ENCODE measurements at regions not wholly inside any gene's neighbourhood (a gene's known extent, or its start where the extent isn't known, plus 50 kb on each side); places are given as distances from the start of the nearest gene placed in this dataset.

DNA sequence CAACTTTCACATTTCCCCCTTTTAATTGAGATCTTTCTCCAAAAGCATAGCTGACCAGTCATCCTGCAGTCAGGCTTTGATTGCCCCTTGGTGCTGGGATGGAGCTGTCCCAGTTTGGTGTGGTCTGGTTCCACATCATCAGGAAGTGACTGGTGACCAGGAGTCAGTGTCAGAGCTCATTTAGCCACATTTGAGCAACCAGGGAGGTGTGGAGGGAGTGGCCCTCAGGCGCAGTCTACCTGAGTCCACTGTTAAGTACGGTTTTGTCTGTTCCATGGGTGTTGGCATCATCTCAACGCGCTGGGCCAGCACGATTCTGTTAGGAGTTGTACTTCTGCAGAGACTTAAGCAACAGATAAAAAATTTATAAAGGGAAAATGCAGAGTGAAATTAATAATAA is 52.6 kb downstream of the RGS12 start:
- TF ChIP-seq, protein P1, sequence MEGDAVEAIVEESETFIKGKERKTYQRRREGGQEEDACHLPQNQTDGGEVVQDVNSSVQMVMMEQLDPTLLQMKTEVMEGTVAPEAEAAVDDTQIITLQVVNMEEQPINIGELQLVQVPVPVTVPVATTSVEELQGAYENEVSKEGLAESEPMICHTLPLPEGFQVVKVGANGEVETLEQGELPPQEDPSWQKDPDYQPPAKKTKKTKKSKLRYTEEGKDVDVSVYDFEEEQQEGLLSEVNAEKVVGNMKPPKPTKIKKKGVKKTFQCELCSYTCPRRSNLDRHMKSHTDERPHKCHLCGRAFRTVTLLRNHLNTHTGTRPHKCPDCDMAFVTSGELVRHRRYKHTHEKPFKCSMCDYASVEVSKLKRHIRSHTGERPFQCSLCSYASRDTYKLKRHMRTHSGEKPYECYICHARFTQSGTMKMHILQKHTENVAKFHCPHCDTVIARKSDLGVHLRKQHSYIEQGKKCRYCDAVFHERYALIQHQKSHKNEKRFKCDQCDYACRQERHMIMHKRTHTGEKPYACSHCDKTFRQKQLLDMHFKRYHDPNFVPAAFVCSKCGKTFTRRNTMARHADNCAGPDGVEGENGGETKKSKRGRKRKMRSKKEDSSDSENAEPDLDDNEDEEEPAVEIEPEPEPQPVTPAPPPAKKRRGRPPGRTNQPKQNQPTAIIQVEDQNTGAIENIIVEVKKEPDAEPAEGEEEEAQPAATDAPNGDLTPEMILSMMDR (IDR thresholded peaks at IDR 0.05): no peak
- no peak for TF ChIP-seq EP300 (IDR thresholded peaks at IDR 0.05)
- no peak for TF ChIP-seq POLR2A (IDR thresholded peaks at IDR 0.05)

Measured in upper lobe of left lung (tissue), 4 donors.